WTC11 (cell line): ENCODE measurements at regions not wholly inside any gene's neighbourhood (a gene's known extent, or its start where the extent isn't known, plus 50 kb on each side); places are given as distances from the start of the nearest gene placed in this dataset.

Source experiments
- ATAC-seq: fragments of 200-7000 bp; cut with Tn5 transposase; 2 replicates; pipeline ENCODE4 v1.10.0; 2021; ENCODE audit warnings: mild to moderate bottlenecking, moderate library complexity
- CTCF ChIA-PET: fragments of 300-600 bp; sonication (Branson Sonifier 250); formaldehyde crosslinking; loops from one replicate; lab custom pipeline; 2021; ENCODE audit warnings: antibody characterized with exemption; lab: Charles Lee
- POLR2A ChIA-PET: fragments of 350-600 bp; sonication (Branson Sonifier 250); formaldehyde crosslinking; loops from one replicate; lab custom pipeline; 2021; ENCODE audit warnings: antibody characterized with exemption; lab: Charles Lee
- DNase-seq: peaks from one replicate; pipeline ENCODE4 v3.0.0; 2021; ENCODE audit warnings: low spot score
- H3K27ac Mint-ChIP-seq: 2 replicates; pipeline ENCODE4 v1.8.0; 2021; ENCODE audit warnings: mixed read lengths
- H3K27me3 Mint-ChIP-seq: 2 replicates; pipeline ENCODE4 v1.8.0; 2021; ENCODE audit warnings: low read depth, mild to moderate bottlenecking, moderate library complexity, mixed read lengths
- H3K36me3 Mint-ChIP-seq: 2 replicates; pipeline ENCODE4 v1.8.0; 2021; ENCODE audit warnings: mixed read lengths
- H3K4me1 Mint-ChIP-seq: 2 replicates; pipeline ENCODE4 v1.8.0; 2022; ENCODE audit warnings: mixed read lengths
- H3K4me3 Mint-ChIP-seq: 2 replicates; pipeline ENCODE4 v1.8.0; 2021; ENCODE audit warnings: mild to moderate bottlenecking, moderate library complexity, mixed read lengths
- H3K9me3 Mint-ChIP-seq: 2 replicates; pipeline ENCODE4 v1.8.0; 2021; ENCODE audit warnings: mixed read lengths
- ATF2 ChIP-seq: sonication (generic); formaldehyde crosslinking; IDR thresholded peaks from 2 replicates; pipeline ENCODE4 v1.8.1; 2022; ENCODE audit warnings: low read depth, missing genetic modification reagents, borderline replicate concordance
- CTCF ChIP-seq: fragments of 200-600 bp; IDR thresholded peaks from 2 replicates; pipeline ENCODE4 v1.8.0; 2022; ENCODE audit warnings: antibody characterized with exemption
- ERG ChIP-seq: fragments of 250-450 bp; sonication (Bioruptor Pico); IDR thresholded peaks from 2 replicates; pipeline ENCODE4 v1.8.0; 2021; ENCODE audit warnings: mild to moderate bottlenecking
- GRHL2 ChIP-seq: fragments of 250-450 bp; sonication (Bioruptor Pico); IDR thresholded peaks from 2 replicates; pipeline ENCODE4 v1.8.0; 2022; ENCODE audit warnings: mild to moderate bottlenecking, moderate library complexity; ENCODE audit not compliant: insufficient replicate concordance, severe bottlenecking
- IRF1 ChIP-seq: sonication (generic); formaldehyde crosslinking; IDR thresholded peaks from 2 replicates; pipeline ENCODE4 v1.8.0; 2023; ENCODE audit warnings: missing genetic modification reagents
- JAZF1 ChIP-seq: fragments of 250-450 bp; sonication (Bioruptor Pico); IDR thresholded peaks from 2 replicates; pipeline ENCODE4 v1.9.0; 2021; ENCODE audit warnings: moderate library complexity, mild to moderate bottlenecking, inconsistent platforms
- OVOL2 ChIP-seq: fragments of 250-450 bp; sonication (Bioruptor Pico); IDR thresholded peaks from 2 replicates; pipeline ENCODE4 v1.9.0; 2021; ENCODE audit warnings: mild to moderate bottlenecking, borderline replicate concordance
- TCF7 ChIP-seq: sonication (generic); formaldehyde crosslinking; IDR thresholded peaks from 2 replicates; pipeline ENCODE4 v1.8.0; 2022; ENCODE audit warnings: mild to moderate bottlenecking, low read depth, missing genetic modification reagents, moderate library complexity
- TEAD4 ChIP-seq: sonication (generic); formaldehyde crosslinking; IDR thresholded peaks from 2 replicates; pipeline ENCODE4 v1.8.0; 2022; ENCODE audit warnings: mild to moderate bottlenecking, missing genetic modification reagents
- TP53 ChIP-seq: sonication (generic); formaldehyde crosslinking; IDR thresholded peaks from 2 replicates; pipeline ENCODE4 v1.8.1; 2023; ENCODE audit warnings: mild to moderate bottlenecking, missing genetic modification reagents
- ZNF219 ChIP-seq: sonication (generic); formaldehyde crosslinking; IDR thresholded peaks from 2 replicates; pipeline ENCODE4 v1.8.0; 2023; ENCODE audit warnings: missing genetic modification reagents, mild to moderate bottlenecking, borderline replicate concordance
- ZNF317 ChIP-seq: sonication (generic); formaldehyde crosslinking; IDR thresholded peaks from 2 replicates; pipeline ENCODE4 v1.8.1; 2023; ENCODE audit warnings: low read depth, mild to moderate bottlenecking, moderate library complexity, missing genetic modification reagents, borderline replicate concordance
- ZNF532 ChIP-seq: fragments of 250-450 bp; sonication (Bioruptor Pico); IDR thresholded peaks from 2 replicates; pipeline ENCODE4 v1.9.0; 2021; ENCODE audit warnings: mild to moderate bottlenecking, borderline replicate concordance
- ZNF671 ChIP-seq: fragments of 250-450 bp; sonication (Bioruptor Pico); IDR thresholded peaks from 2 replicates; pipeline ENCODE4 v1.8.0; 2021; ENCODE audit warnings: mild to moderate bottlenecking

- TF ChIP-seq CTCF = no peak
These were observed 445.4 kb downstream of the GALC start (continued) for GRCh38 chr14:87547536-87547935.

- H3K27ac Mint-ChIP-seq = no peak overlapping the region
- peaks cover 12% of the 10 kb centered on the region for H3K9me3 Mint-ChIP-seq
- TF ChIP-seq OVOL2 (CRISPR knock-in tag) (no peak), ZNF532 (CRISPR knock-in tag) (no peak), ATF2 (CRISPR knock-in tag) (no peak), ZNF219 (no peak), TP53 (no peak), GRHL2 (CRISPR knock-in tag) (no peak), TEAD4 (CRISPR knock-in tag) (no peak), IRF1 (CRISPR knock-in tag) (no peak)
- ChIA-PET POLR2A (no interaction called here), CTCF (no interaction called here)
- DNase-seq (no peak), ATAC-seq (no peak)
- H3K4me1 Mint-ChIP-seq = no peaks in the 10 kb centered on the region
- H3K27me3 Mint-ChIP-seq = no peaks in the 10 kb centered on the region; the same call in 1 of the 2 replicates
- H3K4me3 Mint-ChIP-seq = no peak overlapping the region
- no peaks in the 10 kb centered on the region for H3K36me3 Mint-ChIP-seq
These were observed 450.7 kb downstream of the GALC start for GRCh38 chr14:87542288-87542687.

- no peak overlapping the region for H3K27ac Mint-ChIP-seq
- TF ChIP-seq ERG (CRISPR knock-in tag) (no peak), ZNF671 (no peak), ZNF317 (no peak), JAZF1 (CRISPR knock-in tag) (no peak), TCF7 (CRISPR knock-in tag) (no peak)
- ATAC-seq (no peak), DNase-seq (no peak)
- H3K36me3 Mint-ChIP-seq = no peaks in the 10 kb centered on the region
- no peaks in the 10 kb centered on the region for H3K4me1 Mint-ChIP-seq
- ChIA-PET POLR2A (no interaction called here), CTCF (interaction anchor here (1.5 kb wide), 1 partner anchor 18 kb away, joined by 3 read pairs; no protein-coding TSS in a partner anchor)
- no peak overlapping the region for H3K4me3 Mint-ChIP-seq
- H3K27me3 Mint-ChIP-seq = no peaks in the 10 kb centered on the region; the same call in 1 of the 2 replicates
- peaks cover 12% of the 10 kb centered on the region for H3K9me3 Mint-ChIP-seq
These were observed 452.6 kb downstream of the GALC start for GRCh38 chr14:87540339-87540738.
